WTC11 (cell line): ENCODE measurements at regions not wholly inside any gene's neighbourhood (a gene's known extent, or its start where the extent isn't known, plus 50 kb on each side); places are given as distances from the start of the nearest gene placed in this dataset.
A peak's percentile ranks its signal among the peaks of the same experiment; 100 is the strongest.

Experiments used
- ATAC-seq: fragments of 200-7000 bp; cut with Tn5 transposase; 2 replicates; pipeline ENCODE4 v1.10.0; 2021; ENCODE audit warnings: mild to moderate bottlenecking, moderate library complexity
- CTCF ChIA-PET: fragments of 300-600 bp; sonication (Branson Sonifier 250); formaldehyde crosslinking; loops from one replicate; lab custom pipeline; 2021; ENCODE audit warnings: antibody characterized with exemption; lab: Charles Lee
- POLR2A ChIA-PET: fragments of 350-600 bp; sonication (Branson Sonifier 250); formaldehyde crosslinking; loops from one replicate; lab custom pipeline; 2021; ENCODE audit warnings: antibody characterized with exemption; lab: Charles Lee
- DNase-seq: peaks from one replicate; pipeline ENCODE4 v3.0.0; 2021; ENCODE audit warnings: low spot score
- H3K27ac Mint-ChIP-seq: 2 replicates; pipeline ENCODE4 v1.8.0; 2021; ENCODE audit warnings: mixed read lengths
- H3K27me3 Mint-ChIP-seq: 2 replicates; pipeline ENCODE4 v1.8.0; 2021; ENCODE audit warnings: low read depth, mild to moderate bottlenecking, moderate library complexity, mixed read lengths
- H3K36me3 Mint-ChIP-seq: 2 replicates; pipeline ENCODE4 v1.8.0; 2021; ENCODE audit warnings: mixed read lengths
- H3K4me1 Mint-ChIP-seq: 2 replicates; pipeline ENCODE4 v1.8.0; 2022; ENCODE audit warnings: mixed read lengths
- H3K4me3 Mint-ChIP-seq: 2 replicates; pipeline ENCODE4 v1.8.0; 2021; ENCODE audit warnings: mild to moderate bottlenecking, moderate library complexity, mixed read lengths
- H3K9me3 Mint-ChIP-seq: 2 replicates; pipeline ENCODE4 v1.8.0; 2021; ENCODE audit warnings: mixed read lengths
- CREB1 ChIP-seq: sonication (generic); formaldehyde crosslinking; IDR thresholded peaks from 2 replicates; pipeline ENCODE4 v1.8.0; 2023; ENCODE audit warnings: mild to moderate bottlenecking, missing genetic modification reagents
- ELF4 ChIP-seq: sonication (generic); formaldehyde crosslinking; IDR thresholded peaks from 2 replicates; pipeline ENCODE4 v1.8.1; 2022; ENCODE audit warnings: low read depth, mild to moderate bottlenecking, moderate library complexity, missing genetic modification reagents
- EMX1 ChIP-seq: fragments of 250-450 bp; sonication (Bioruptor Pico); IDR thresholded peaks from 2 replicates; pipeline ENCODE4 v1.8.0; 2021; ENCODE audit warnings: mild to moderate bottlenecking
- FOXP1 ChIP-seq: sonication (generic); formaldehyde crosslinking; IDR thresholded peaks from 2 replicates; pipeline ENCODE4 v1.8.0; 2022; ENCODE audit warnings: missing genetic modification reagents, mild to moderate bottlenecking, moderate library complexity, borderline replicate concordance
- GABPB1 ChIP-seq: sonication (generic); formaldehyde crosslinking; IDR thresholded peaks from 2 replicates; pipeline ENCODE4 v1.8.1; 2023; ENCODE audit warnings: mild to moderate bottlenecking, missing genetic modification reagents
- GRHL2 ChIP-seq: fragments of 250-450 bp; sonication (Bioruptor Pico); IDR thresholded peaks from 2 replicates; pipeline ENCODE4 v1.8.0; 2022; ENCODE audit warnings: mild to moderate bottlenecking, moderate library complexity; ENCODE audit not compliant: insufficient replicate concordance, severe bottlenecking
- HMGA2 ChIP-seq: fragments of 250-450 bp; sonication (Bioruptor Pico); IDR thresholded peaks from 2 replicates; pipeline ENCODE4 v1.4.0; 2021; ENCODE audit warnings: mild to moderate bottlenecking, moderate library complexity
- MYBL2 ChIP-seq: sonication (generic); formaldehyde crosslinking; IDR thresholded peaks from 2 replicates; pipeline ENCODE4 v1.8.1; 2023; ENCODE audit warnings: mild to moderate bottlenecking, moderate library complexity, missing genetic modification reagents
- SMAD3 ChIP-seq: sonication (generic); formaldehyde crosslinking; IDR thresholded peaks from 2 replicates; pipeline ENCODE4 v1.8.0; 2022; ENCODE audit warnings: missing genetic modification reagents, mild to moderate bottlenecking, borderline replicate concordance
- SP1 ChIP-seq: sonication (generic); formaldehyde crosslinking; conservative IDR thresholded peaks from 2 replicates; pipeline ENCODE4 v1.8.1; 2022; ENCODE audit warnings: missing genetic modification reagents
- ZBTB21 ChIP-seq: sonication (generic); formaldehyde crosslinking; IDR thresholded peaks from 2 replicates; pipeline ENCODE4 v1.8.1; 2023; ENCODE audit warnings: mild to moderate bottlenecking, missing genetic modification reagents, borderline replicate concordance
- ZNF219 ChIP-seq: sonication (generic); formaldehyde crosslinking; IDR thresholded peaks from 2 replicates; pipeline ENCODE4 v1.8.0; 2023; ENCODE audit warnings: missing genetic modification reagents, mild to moderate bottlenecking, borderline replicate concordance
- ZNF396 ChIP-seq: fragments of 250-450 bp; sonication (Bioruptor Pico); IDR thresholded peaks from 2 replicates; pipeline ENCODE4 v1.8.0; 2021; ENCODE audit warnings: mild to moderate bottlenecking, moderate library complexity, borderline replicate concordance
- ZNF671 ChIP-seq: fragments of 250-450 bp; sonication (Bioruptor Pico); IDR thresholded peaks from 2 replicates; pipeline ENCODE4 v1.8.0; 2021; ENCODE audit warnings: mild to moderate bottlenecking
- TF ChIP-seq, protein P1 (sequence below): fragments of 250-450 bp; sonication (Bioruptor Pico); IDR thresholded peaks from 2 replicates; pipeline ENCODE4 v2.1.2; 2022; ENCODE audit warnings: mild to moderate bottlenecking, moderate library complexity
- TF ChIP-seq, protein P2 (sequence below): sonication (generic); formaldehyde crosslinking; IDR thresholded peaks from 2 replicates; pipeline ENCODE4 v1.8.1; 2023; ENCODE audit warnings: mild to moderate bottlenecking, moderate library complexity, missing genetic modification reagents
- TF ChIP-seq, protein P3 (sequence below): sonication (generic); formaldehyde crosslinking; IDR thresholded peaks from 2 replicates; pipeline ENCODE4 v1.8.1; 2023; ENCODE audit warnings: mild to moderate bottlenecking, missing genetic modification reagents
- TF ChIP-seq, protein P4 (sequence below): fragments of 250-450 bp; sonication (Bioruptor Pico); conservative IDR thresholded peaks from 2 replicates; pipeline ENCODE4 v1.9.0; 2021; ENCODE audit warnings: mild to moderate bottlenecking
- TF ChIP-seq, protein P5 (sequence below): sonication (generic); formaldehyde crosslinking; IDR thresholded peaks from 2 replicates; pipeline ENCODE4 v1.8.0; 2023; ENCODE audit warnings: missing genetic modification reagents
- TF ChIP-seq, protein P6 (sequence below): sonication (generic); formaldehyde crosslinking; IDR thresholded peaks from 2 replicates; pipeline ENCODE4 v1.8.0; 2023; ENCODE audit warnings: mild to moderate bottlenecking, missing genetic modification reagents
- TF ChIP-seq, protein P7 (sequence below): sonication (generic); formaldehyde crosslinking; IDR thresholded peaks from 2 replicates; pipeline ENCODE4 v1.8.1; 2022; ENCODE audit warnings: missing genetic modification reagents, borderline replicate concordance

DNA sequence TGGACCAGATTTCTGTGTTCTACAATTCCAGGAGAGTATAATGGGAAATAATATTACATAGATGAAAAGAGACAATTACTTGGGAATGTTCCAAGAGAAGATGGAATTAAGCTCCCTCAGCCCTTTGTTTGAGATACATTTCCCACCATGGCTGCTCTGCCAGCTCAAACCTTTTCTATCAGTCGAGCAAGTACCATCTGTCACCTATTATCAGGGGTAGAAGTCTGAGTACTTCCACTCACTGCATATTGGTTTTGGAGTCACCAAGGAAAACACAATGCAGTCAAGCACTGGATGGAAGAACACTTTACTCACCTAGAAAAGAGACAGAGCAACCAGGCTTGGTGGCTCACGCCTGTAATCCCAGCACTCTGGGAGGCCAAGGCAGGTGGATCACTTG lies 270.4 kb upstream of the FAR2 start:
- Mint-ChIP-seq H3K9me3 (no peaks in the 10 kb centered on the region), H3K4me3 (no peak overlapping the region), H3K27me3 (no peaks in the 10 kb centered on the region), H3K4me1 (0 out of 2 replicates have a peak, but pooled peaks cover 4% of the 10 kb centered on the region), H3K36me3 (no peaks in the 10 kb centered on the region), H3K27ac (no peak overlapping the region)
- ATAC-seq (no peak), DNase-seq (no peak)
- CTCF ChIA-PET, result no interaction called here
- TF ChIP-seq ZNF671 (CRISPR knock-in tag) (no peak), MYBL2 (CRISPR knock-in tag) (no peak), SMAD3 (CRISPR knock-in tag) (no peak), FOXP1 (CRISPR knock-in tag) (no peak), SP1 (CRISPR knock-in tag) (no peak), ZNF396 (CRISPR knock-in tag) (no peak), EMX1 (CRISPR knock-in tag) (no peak), ELF4 (no peak), HMGA2 (CRISPR knock-in tag) (no peak), ZBTB21 (CRISPR knock-in tag) (no peak), GABPB1 (no peak), GRHL2 (CRISPR knock-in tag) (no peak), CREB1 (CRISPR knock-in tag) (no peak), ZNF219 (CRISPR knock-in tag) (no peak)
- TF ChIP-seq, protein P1, sequence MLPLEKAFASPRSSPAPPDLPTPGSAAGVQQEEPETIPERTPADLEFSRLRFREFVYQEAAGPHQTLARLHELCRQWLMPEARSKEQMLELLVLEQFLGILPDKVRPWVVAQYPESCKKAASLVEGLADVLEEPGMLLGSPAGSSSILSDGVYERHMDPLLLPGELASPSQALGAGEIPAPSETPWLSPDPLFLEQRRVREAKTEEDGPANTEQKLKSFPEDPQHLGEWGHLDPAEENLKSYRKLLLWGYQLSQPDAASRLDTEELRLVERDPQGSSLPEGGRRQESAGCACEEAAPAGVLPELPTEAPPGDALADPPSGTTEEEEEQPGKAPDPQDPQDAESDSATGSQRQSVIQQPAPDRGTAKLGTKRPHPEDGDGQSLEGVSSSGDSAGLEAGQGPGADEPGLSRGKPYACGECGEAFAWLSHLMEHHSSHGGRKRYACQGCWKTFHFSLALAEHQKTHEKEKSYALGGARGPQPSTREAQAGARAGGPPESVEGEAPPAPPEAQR, result no peak
- TF ChIP-seq, protein P2, sequence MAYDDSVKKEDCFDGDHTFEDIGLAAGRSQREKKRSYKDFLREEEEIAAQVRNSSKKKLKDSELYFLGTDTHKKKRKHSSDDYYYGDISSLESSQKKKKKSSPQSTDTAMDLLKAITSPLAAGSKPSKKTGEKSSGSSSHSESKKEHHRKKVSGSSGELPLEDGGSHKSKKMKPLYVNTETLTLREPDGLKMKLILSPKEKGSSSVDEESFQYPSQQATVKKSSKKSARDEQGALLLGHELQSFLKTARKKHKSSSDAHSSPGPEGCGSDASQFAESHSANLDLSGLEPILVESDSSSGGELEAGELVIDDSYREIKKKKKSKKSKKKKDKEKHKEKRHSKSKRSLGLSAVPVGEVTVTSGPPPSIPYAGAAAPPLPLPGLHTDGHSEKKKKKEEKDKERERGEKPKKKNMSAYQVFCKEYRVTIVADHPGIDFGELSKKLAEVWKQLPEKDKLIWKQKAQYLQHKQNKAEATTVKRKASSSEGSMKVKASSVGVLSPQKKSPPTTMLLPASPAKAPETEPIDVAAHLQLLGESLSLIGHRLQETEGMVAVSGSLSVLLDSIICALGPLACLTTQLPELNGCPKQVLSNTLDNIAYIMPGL (CRISPR knock-in tag), result no peak
- TF ChIP-seq, protein P3, sequence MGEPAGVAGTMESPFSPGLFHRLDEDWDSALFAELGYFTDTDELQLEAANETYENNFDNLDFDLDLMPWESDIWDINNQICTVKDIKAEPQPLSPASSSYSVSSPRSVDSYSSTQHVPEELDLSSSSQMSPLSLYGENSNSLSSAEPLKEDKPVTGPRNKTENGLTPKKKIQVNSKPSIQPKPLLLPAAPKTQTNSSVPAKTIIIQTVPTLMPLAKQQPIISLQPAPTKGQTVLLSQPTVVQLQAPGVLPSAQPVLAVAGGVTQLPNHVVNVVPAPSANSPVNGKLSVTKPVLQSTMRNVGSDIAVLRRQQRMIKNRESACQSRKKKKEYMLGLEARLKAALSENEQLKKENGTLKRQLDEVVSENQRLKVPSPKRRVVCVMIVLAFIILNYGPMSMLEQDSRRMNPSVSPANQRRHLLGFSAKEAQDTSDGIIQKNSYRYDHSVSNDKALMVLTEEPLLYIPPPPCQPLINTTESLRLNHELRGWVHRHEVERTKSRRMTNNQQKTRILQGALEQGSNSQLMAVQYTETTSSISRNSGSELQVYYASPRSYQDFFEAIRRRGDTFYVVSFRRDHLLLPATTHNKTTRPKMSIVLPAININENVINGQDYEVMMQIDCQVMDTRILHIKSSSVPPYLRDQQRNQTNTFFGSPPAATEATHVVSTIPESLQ (CRISPR knock-in tag), result no peak
- TF ChIP-seq, protein P4, sequence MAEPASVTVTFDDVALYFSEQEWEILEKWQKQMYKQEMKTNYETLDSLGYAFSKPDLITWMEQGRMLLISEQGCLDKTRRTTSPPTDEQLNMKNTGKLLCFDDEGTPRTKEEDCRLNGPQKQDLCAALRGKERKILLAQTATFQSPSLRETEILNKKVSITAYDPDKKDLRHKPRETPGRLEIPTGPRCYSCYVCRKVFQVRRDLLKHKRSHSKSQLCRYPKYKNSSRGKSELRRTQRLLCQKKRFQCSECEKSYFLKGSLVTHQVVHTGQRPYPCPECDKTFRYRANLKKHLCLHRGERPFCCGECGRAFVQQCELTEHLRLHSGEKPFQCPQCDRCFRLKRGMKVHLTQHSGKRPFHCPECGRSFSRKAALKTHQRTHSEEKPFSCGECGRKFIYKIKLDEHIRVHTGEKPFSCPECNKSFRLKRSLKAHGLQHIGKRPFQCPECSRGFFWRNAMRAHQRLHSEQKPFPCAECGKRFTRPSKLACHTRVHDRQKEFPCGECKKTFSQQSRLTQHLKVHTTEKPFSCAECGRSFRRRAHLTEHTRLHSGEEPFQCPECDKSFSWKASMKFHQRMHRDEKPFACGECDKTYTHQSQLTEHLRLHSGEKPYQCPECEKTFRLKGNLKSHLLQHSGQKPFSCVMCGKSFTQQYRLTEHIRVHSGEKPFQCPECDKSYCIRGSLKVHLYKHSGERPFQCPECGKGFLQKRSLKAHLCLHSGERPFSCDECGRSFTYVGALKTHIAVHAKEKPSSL, result no peak
- TF ChIP-seq, protein P5, sequence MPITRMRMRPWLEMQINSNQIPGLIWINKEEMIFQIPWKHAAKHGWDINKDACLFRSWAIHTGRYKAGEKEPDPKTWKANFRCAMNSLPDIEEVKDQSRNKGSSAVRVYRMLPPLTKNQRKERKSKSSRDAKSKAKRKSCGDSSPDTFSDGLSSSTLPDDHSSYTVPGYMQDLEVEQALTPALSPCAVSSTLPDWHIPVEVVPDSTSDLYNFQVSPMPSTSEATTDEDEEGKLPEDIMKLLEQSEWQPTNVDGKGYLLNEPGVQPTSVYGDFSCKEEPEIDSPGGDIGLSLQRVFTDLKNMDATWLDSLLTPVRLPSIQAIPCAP (CRISPR knock-in tag), result no peak
- TF ChIP-seq, all 79 proteins: peak for 0
- POLR2A ChIA-PET, result no interaction called here

DNA sequence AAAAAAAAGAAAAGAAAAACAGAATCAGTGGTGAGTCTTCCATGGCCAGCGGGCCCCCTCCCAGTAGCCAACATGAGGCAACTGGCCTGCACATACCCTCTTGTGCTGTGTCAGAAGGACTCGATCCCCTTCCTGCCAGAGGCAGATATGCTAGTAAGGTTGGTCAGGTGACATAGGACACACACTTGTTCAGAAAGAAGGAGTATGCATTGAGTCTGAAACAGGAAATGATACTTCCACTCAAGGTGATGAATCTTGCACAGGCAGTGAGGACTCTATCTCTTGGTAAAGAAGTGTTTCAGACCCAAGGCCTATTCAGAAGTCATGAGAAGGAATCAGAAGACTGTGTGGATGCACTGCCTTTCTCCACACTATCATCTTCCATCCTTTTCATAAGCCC lies 269.7 kb upstream of the FAR2 start:
- Mint-ChIP-seq H3K36me3 (no peaks in the 10 kb centered on the region), H3K27me3 (no peaks in the 10 kb centered on the region), H3K27ac (no peak overlapping the region), H3K4me3 (no peak overlapping the region), H3K9me3 (no peaks in the 10 kb centered on the region), H3K4me1 (0 out of 2 replicates have a peak, but pooled peaks cover 4% of the 10 kb centered on the region)
- CTCF ChIA-PET, result no interaction called here
- POLR2A ChIA-PET, result no interaction called here
- ATAC-seq, result no peak
- no peak for DNase-seq
- TF ChIP-seq, protein P6, sequence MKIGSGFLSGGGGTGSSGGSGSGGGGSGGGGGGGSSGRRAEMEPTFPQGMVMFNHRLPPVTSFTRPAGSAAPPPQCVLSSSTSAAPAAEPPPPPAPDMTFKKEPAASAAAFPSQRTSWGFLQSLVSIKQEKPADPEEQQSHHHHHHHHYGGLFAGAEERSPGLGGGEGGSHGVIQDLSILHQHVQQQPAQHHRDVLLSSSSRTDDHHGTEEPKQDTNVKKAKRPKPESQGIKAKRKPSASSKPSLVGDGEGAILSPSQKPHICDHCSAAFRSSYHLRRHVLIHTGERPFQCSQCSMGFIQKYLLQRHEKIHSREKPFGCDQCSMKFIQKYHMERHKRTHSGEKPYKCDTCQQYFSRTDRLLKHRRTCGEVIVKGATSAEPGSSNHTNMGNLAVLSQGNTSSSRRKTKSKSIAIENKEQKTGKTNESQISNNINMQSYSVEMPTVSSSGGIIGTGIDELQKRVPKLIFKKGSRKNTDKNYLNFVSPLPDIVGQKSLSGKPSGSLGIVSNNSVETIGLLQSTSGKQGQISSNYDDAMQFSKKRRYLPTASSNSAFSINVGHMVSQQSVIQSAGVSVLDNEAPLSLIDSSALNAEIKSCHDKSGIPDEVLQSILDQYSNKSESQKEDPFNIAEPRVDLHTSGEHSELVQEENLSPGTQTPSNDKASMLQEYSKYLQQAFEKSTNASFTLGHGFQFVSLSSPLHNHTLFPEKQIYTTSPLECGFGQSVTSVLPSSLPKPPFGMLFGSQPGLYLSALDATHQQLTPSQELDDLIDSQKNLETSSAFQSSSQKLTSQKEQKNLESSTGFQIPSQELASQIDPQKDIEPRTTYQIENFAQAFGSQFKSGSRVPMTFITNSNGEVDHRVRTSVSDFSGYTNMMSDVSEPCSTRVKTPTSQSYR (CRISPR knock-in tag), result no peak
- TF ChIP-seq, protein P7, sequence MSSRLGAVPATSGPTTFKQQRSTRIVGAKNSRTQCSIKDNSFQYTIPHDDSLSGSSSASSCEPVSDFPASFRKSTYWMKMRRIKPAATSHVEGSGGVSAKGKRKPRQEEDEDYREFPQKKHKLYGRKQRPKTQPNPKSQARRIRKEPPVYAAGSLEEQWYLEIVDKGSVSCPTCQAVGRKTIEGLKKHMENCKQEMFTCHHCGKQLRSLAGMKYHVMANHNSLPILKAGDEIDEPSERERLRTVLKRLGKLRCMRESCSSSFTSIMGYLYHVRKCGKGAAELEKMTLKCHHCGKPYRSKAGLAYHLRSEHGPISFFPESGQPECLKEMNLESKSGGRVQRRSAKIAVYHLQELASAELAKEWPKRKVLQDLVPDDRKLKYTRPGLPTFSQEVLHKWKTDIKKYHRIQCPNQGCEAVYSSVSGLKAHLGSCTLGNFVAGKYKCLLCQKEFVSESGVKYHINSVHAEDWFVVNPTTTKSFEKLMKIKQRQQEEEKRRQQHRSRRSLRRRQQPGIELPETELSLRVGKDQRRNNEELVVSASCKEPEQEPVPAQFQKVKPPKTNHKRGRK (CRISPR knock-in tag), result 0 out of 2 replicates have a peak, but pooled peaks have one; percentile 84
